ENCODE measurements at regions not wholly inside any gene's neighbourhood (a gene's known extent, or its start where the extent isn't known, plus 50 kb on each side); places are given as distances from the start of the nearest gene placed in this dataset.

- H3K4me3 ChIP-seq (ENCODE audit: low read depth, low read length): no peak overlapping the region
- TF ChIP-seq CTCF (IDR thresholded peaks at IDR 0.05; ENCODE audit: borderline replicate concordance, insufficient read depth, low read depth, low read length): no peak
Observed at GRCh38 chr10:61847087-61847486, 54.4 kb upstream of the ARID5B start.

- no peak overlapping the region for H3K4me3 ChIP-seq (ENCODE audit: low read depth, low read length)
- no peak for TF ChIP-seq CTCF (IDR thresholded peaks at IDR 0.05; ENCODE audit: borderline replicate concordance, insufficient read depth, low read depth, low read length)
Observed at GRCh38 chr10:61847640-61848039, 53.9 kb upstream of the ARID5B start.

- H3K4me3 ChIP-seq (ENCODE audit: low read depth, low read length): no peak overlapping the region
- TF ChIP-seq CTCF (IDR thresholded peaks at IDR 0.05; ENCODE audit: borderline replicate concordance, insufficient read depth, low read depth, low read length): no peak
Observed at GRCh38 chr10:61850376-61850775, 51.1 kb upstream of the ARID5B start.

All from GM12875 (cell line).